Gastroesophageal sphincter (tissue), 4 donors: ENCODE measurements at regions not wholly inside any gene's neighbourhood (a gene's known extent, or its start where the extent isn't known, plus 50 kb on each side); places are given as distances from the start of the nearest gene placed in this dataset.

Experiments used
- ATAC-seq: fragments of 150-250 bp; one replicate; pipeline ENCODE4 v1.9.1; 2016; ENCODE audit warnings: mild to moderate bottlenecking, moderate library complexity
- H3K27ac ChIP-seq, 4 donors: fragments of 200-600 bp; sonication (generic) in 3 of 4; 1 replicate in 3 of 4; 2 replicates in 1 of 4; pipeline ENCODE4 v1.5.1; 2016 to 2019
- H3K27me3 ChIP-seq: fragments of 200-600 bp; sonication (generic); one replicate; pipeline ENCODE4 v1.5.1; 2019
- H3K36me3 ChIP-seq, 2 donors: fragments of 200-600 bp; sonication (generic); one replicate each; pipeline ENCODE4 v1.5.1; 2019; ENCODE audit warnings: control low read depth in 1 of 2
- H3K4me1 ChIP-seq, 3 donors: fragments of 200-600 bp; sonication (generic); 1 replicate in 2 of 3; 2 replicates in 1 of 3; pipeline ENCODE4 v1.5.1; 2016 to 2019; ENCODE audit warnings: control low read depth in 2 of 3
- H3K4me3 ChIP-seq, 2 donors: fragments of 200-600 bp; sonication (generic); one replicate each; pipeline ENCODE4 v1.5.1; 2019; ENCODE audit warnings: mild to moderate bottlenecking in 1 of 2, moderate library complexity in 1 of 2
- H3K9me3 ChIP-seq, 3 donors: fragments of 200-600 bp; sonication (generic); one replicate each; pipeline ENCODE4 v1.5.1; 2017 to 2019; ENCODE audit warnings: control low read depth in 2 of 3
- CTCF ChIP-seq, 4 experiments: fragments of 200-600 bp in 2 of 4; fragments of 450-650 bp in 2 of 4; sonication (generic) in 1 of 4; IDR thresholded peaks; one replicate each; pipeline ENCODE4 v1.5.1; 2017 to 2019; ENCODE audit warnings: antibody characterized with exemption in 4 of 4, mild to moderate bottlenecking in 2 of 4, moderate library complexity in 2 of 4
- EP300 ChIP-seq: sonication (generic); formaldehyde crosslinking; IDR thresholded peaks from one replicate; pipeline ENCODE4 v1.6.1; 2017; ENCODE audit warnings: antibody characterized with exemption, mild to moderate bottlenecking
- POLR2A ChIP-seq, 2 donors: fragments of 450-650 bp; IDR thresholded peaks; one replicate each; pipeline ENCODE4 v1.6.1; 2017; ENCODE audit warnings: antibody characterized with exemption in 2 of 2, mild to moderate bottlenecking in 2 of 2, moderate library complexity in 1 of 2
- POLR2AphosphoS5 ChIP-seq: sonication (generic); formaldehyde crosslinking; IDR thresholded peaks from one replicate; pipeline ENCODE4 v1.6.1; 2017; ENCODE audit warnings: antibody characterized with exemption
- WGBS, 2 donors: methylation state at CpG; one replicate each; pipeline ENCODE4 v1.1.5; 2018; ENCODE audit warnings: low coverage in 1 of 2; 5-methylcytosine and 5-hydroxymethylcytosine counted together

GRCh38 chr5:66356011-66356565 lies 212.0 kb downstream of the SREK1 start:
- no peaks in the 10 kb centered on the region for H3K27me3 ChIP-seq
- H3K36me3 ChIP-seq: no peaks in the 10 kb centered on the region
- H3K4me3 ChIP-seq: no peak overlapping the region
- H3K9me3 ChIP-seq: no peaks in the 10 kb centered on the region
- H3K4me1 ChIP-seq: no peaks in the 10 kb centered on the region
- no peak for ATAC-seq
- H3K27ac ChIP-seq: no peak overlapping the region
- TF ChIP-seq POLR2AphosphoS5 (no peak), POLR2A (IDR thresholded peaks at IDR 0.05) (no peak), EP300 (no peak), CTCF (IDR thresholded peaks at IDR 0.05) (no peak)
- WGBS, 2 donors: 66 to 81% methylated on average over 2 to 3 of the region's 3 CpGs

- Histone ChIP-seq H3K27me3 (no peaks in the 10 kb centered on the region), H3K9me3 (no peaks in the 10 kb centered on the region), H3K36me3 (no peaks in the 10 kb centered on the region), H3K4me3 (no peak overlapping the region), H3K4me1 (no peaks in the 10 kb centered on the region), H3K27ac (no peak overlapping the region)
- 94% methylated on average over 3 of the region's 3 CpGs; no CpG with 5 or more reads in 1 of the 2 donors for WGBS, 2 donors
- ATAC-seq: no peak
- TF ChIP-seq EP300: no peak
- TF ChIP-seq POLR2A (IDR thresholded peaks at IDR 0.05): no peak
- no peak for TF ChIP-seq CTCF (IDR thresholded peaks at IDR 0.05)
- no peak for TF ChIP-seq POLR2AphosphoS5
Measured at GRCh38 chr5:66358741-66359140, 214.6 kb downstream of the SREK1 start.

- no peaks in the 10 kb centered on the region for H3K36me3 ChIP-seq
- no peaks in the 10 kb centered on the region for H3K27me3 ChIP-seq
- H3K9me3 ChIP-seq: no peaks in the 10 kb centered on the region
- no peak overlapping the region for H3K27ac ChIP-seq
- WGBS, 2 donors: 31 to 45% methylated on average over 3 of the region's 3 CpGs
- H3K4me1 ChIP-seq: no peaks in the 10 kb centered on the region
- TF ChIP-seq EP300 (no peak), POLR2AphosphoS5 (no peak), CTCF (IDR thresholded peaks at IDR 0.05) (no peak), POLR2A (IDR thresholded peaks at IDR 0.05) (no peak)
- ATAC-seq: no peak
- H3K4me3 ChIP-seq: no peak overlapping the region
Measured at GRCh38 chr5:66361070-66361469, 217.0 kb downstream of the SREK1 start.

- no peak overlapping the region for H3K27ac ChIP-seq
- no peak for ATAC-seq
- H3K36me3 ChIP-seq: no peaks in the 10 kb centered on the region
- 0 to 57% methylated on average over 1 to 4 of the region's 6 CpGs for WGBS, 2 donors
- H3K9me3 ChIP-seq: no peaks in the 10 kb centered on the region
- H3K4me3 ChIP-seq: no peak overlapping the region
- no peaks in the 10 kb centered on the region for H3K27me3 ChIP-seq
- no peak for TF ChIP-seq EP300
- no peak for TF ChIP-seq CTCF (IDR thresholded peaks at IDR 0.05)
- TF ChIP-seq POLR2A (IDR thresholded peaks at IDR 0.05): no peak
- no peak for TF ChIP-seq POLR2AphosphoS5
- no peaks in the 10 kb centered on the region for H3K4me1 ChIP-seq
Measured at GRCh38 chr5:66362046-66362445, 217.9 kb downstream of the SREK1 start.

GRCh38 chr5:66362687-66363086 lies 218.6 kb downstream of the SREK1 start:
- ATAC-seq: no peak
- H3K9me3 ChIP-seq: no peaks in the 10 kb centered on the region
- no peaks in the 10 kb centered on the region for H3K4me1 ChIP-seq
- no peak overlapping the region for H3K4me3 ChIP-seq
- no peak overlapping the region for H3K27ac ChIP-seq
- no peaks in the 10 kb centered on the region for H3K36me3 ChIP-seq
- no peak for TF ChIP-seq CTCF (IDR thresholded peaks at IDR 0.05)
- no peak for TF ChIP-seq POLR2A (IDR thresholded peaks at IDR 0.05)
- no peak for TF ChIP-seq EP300
- no peak for TF ChIP-seq POLR2AphosphoS5
- 47 to 68% methylated on average over 4 of the region's 4 CpGs for WGBS, 2 donors
- no peaks in the 10 kb centered on the region for H3K27me3 ChIP-seq
